ENCODE measurements at regions not wholly inside any gene's neighbourhood (a gene's known extent, or its start where the extent isn't known, plus 50 kb on each side); places are given as distances from the start of the nearest gene placed in this dataset.
A peak's percentile ranks its signal among the peaks of the same experiment; 100 is the strongest.

DNA sequence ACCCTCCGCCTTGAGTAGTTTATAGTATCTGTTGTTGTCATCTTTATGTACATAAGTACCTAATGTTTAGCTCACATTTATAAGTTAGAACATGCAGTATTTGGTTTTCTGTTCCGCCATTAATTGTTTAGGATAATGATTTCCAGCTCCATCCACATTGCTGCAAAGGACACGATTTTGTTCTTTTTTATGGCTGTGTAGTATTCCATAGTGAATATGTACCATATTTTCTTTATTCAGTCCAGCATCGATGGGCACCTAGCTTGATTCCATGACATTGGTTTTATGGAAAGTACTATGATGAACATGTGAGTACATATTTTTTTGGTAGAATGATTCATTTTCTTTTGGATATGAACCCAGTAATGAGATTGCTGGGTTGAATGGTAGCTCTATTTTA is 174.4 kb upstream of the SPRY2 start:
- intact Hi-C loops (cut with DNase I): no loop called here
- H3K27ac ChIP-seq (ENCODE audit: low read depth in 2 of 2, low read length in 2 of 2): no peak overlapping the region
- TF ChIP-seq, protein P1, sequence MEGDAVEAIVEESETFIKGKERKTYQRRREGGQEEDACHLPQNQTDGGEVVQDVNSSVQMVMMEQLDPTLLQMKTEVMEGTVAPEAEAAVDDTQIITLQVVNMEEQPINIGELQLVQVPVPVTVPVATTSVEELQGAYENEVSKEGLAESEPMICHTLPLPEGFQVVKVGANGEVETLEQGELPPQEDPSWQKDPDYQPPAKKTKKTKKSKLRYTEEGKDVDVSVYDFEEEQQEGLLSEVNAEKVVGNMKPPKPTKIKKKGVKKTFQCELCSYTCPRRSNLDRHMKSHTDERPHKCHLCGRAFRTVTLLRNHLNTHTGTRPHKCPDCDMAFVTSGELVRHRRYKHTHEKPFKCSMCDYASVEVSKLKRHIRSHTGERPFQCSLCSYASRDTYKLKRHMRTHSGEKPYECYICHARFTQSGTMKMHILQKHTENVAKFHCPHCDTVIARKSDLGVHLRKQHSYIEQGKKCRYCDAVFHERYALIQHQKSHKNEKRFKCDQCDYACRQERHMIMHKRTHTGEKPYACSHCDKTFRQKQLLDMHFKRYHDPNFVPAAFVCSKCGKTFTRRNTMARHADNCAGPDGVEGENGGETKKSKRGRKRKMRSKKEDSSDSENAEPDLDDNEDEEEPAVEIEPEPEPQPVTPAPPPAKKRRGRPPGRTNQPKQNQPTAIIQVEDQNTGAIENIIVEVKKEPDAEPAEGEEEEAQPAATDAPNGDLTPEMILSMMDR (IDR thresholded peaks at IDR 0.05; ENCODE audit: borderline replicate concordance, extremely low read depth, insufficient read depth): no peak
- no peak for DNase-seq
- H3K36me3 ChIP-seq (ENCODE audit: control insufficient read depth in 2 of 3, insufficient read depth in 3 of 3, low read length in 3 of 3): no peaks in the 10 kb centered on the region
- no peaks in the 10 kb centered on the region for H3K4me1 ChIP-seq (ENCODE audit: control insufficient read depth in 2 of 3, insufficient read depth in 2 of 3, low read depth in 1 of 3, low read length in 3 of 3)
- no peak overlapping the region for H3K4me3 ChIP-seq (ENCODE audit: low read length in 3 of 3)
- no peaks in the 10 kb centered on the region for H3K27me3 ChIP-seq (ENCODE audit: control insufficient read depth, insufficient read depth, low read length)
- H3K9ac ChIP-seq (ENCODE audit: low read length in 3 of 3): no peak overlapping the region
- no peak for FAIRE-seq
- no peaks in the 10 kb centered on the region for H3K9me3 ChIP-seq (ENCODE audit: control insufficient read depth in 2 of 3, insufficient read depth in 1 of 3, low read length in 3 of 3)

DNA sequence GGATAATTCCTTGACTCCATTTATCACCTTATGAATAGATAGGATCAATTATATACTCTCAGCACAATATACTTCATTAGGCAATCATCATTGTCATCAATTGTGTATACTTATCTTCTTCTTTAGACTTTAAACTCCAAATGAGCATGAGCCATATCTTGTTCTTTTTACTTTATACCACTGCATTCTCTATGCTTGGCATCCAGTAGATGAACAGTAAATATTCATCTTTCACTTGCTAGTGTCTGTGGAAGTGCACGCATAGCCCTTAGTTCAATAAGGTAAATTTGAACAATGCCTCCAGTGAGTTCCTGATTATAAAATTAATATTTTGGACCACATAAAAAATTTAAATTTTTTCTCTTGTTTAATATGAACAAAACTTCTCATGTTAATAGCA is 172.3 kb upstream of the SPRY2 start:
- Histone ChIP-seq H3K27me3 (ENCODE audit: control insufficient read depth, insufficient read depth, low read length) (no peaks in the 10 kb centered on the region), H3K9me3 (ENCODE audit: control insufficient read depth in 2 of 3, insufficient read depth in 1 of 3, low read length in 3 of 3) (no peaks in the 10 kb centered on the region), H3K36me3 (ENCODE audit: control insufficient read depth in 2 of 3, insufficient read depth in 3 of 3, low read length in 3 of 3) (no peaks in the 10 kb centered on the region), H3K4me1 (ENCODE audit: control insufficient read depth in 2 of 3, insufficient read depth in 2 of 3, low read depth in 1 of 3, low read length in 3 of 3) (no peaks in the 10 kb centered on the region), H3K27ac (ENCODE audit: low read depth in 2 of 2, low read length in 2 of 2) (no peak overlapping the region), H3K9ac (ENCODE audit: low read length in 3 of 3) (no peak overlapping the region), H3K4me3 (ENCODE audit: low read length in 3 of 3) (no peak overlapping the region)
- DNase-seq (no peak), FAIRE-seq (no peak)
- intact Hi-C loops (cut with DNase I): no loop called here
- TF ChIP-seq, protein P1 (IDR thresholded peaks at IDR 0.05; ENCODE audit: borderline replicate concordance, extremely low read depth, insufficient read depth): no peak

DNA sequence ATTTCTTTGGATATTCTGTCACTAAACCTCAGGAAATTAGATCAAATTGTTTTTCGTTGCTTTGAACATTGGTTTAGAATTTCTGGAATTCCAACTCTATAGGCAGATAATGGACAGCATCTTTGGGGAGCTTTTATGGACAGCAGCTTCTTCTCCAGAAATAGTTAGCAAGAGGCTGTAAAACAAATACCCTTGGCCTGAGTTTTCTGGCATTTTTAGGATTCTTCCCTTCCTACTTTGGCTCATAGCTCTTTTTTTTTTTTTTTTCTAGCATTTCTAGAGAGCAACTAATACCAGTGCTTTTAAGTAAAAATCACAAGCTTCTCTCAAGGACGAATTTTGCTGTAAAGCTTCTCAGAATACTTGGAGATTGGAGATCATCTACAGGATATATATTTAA is 169.8 kb upstream of the SPRY2 start:
- peak in 1 of 5 donors; percentile 21 for DNase-seq
- TF ChIP-seq, protein P1 (IDR thresholded peaks at IDR 0.05; ENCODE audit: borderline replicate concordance, extremely low read depth, insufficient read depth): no peak
- peaks cover 0 to 2% (median 0%) of the 10 kb centered on the region in 3 donors for H3K9me3 ChIP-seq (ENCODE audit: control insufficient read depth in 2 of 3, insufficient read depth in 1 of 3, low read length in 3 of 3)
- H3K27me3 ChIP-seq (ENCODE audit: control insufficient read depth, insufficient read depth, low read length): no peaks in the 10 kb centered on the region
- H3K4me1 ChIP-seq (ENCODE audit: control insufficient read depth in 2 of 3, insufficient read depth in 2 of 3, low read depth in 1 of 3, low read length in 3 of 3): no peaks in the 10 kb centered on the region
- H3K4me3 ChIP-seq (ENCODE audit: low read length in 3 of 3): no peak overlapping the region
- no peaks in the 10 kb centered on the region for H3K36me3 ChIP-seq (ENCODE audit: control insufficient read depth in 2 of 3, insufficient read depth in 3 of 3, low read length in 3 of 3)
- H3K9ac ChIP-seq (ENCODE audit: low read length in 3 of 3): no peak overlapping the region
- intact Hi-C loops (cut with DNase I): no loop called here
- no peak overlapping the region for H3K27ac ChIP-seq (ENCODE audit: low read depth in 2 of 2, low read length in 2 of 2)
- FAIRE-seq: no peak

DNA sequence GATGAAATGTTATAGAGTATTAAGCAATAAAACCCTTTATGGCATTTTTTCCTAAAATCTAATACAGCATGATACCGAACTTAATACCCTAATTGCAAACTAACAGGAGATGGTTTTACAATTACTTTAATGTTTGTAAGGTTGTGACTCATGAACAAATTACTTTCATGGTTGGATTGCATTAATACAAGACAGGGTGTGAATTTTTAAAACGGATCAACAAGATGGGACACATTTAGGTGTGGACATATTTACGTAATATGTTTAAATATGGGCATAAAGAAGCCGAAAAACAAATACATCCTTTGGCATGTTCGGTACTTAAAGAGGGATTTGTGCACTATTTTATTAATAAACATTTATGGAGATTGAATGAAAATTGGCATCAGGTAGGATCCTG is 168.3 kb upstream of the SPRY2 start:
- Histone ChIP-seq H3K9me3 (ENCODE audit: control insufficient read depth in 2 of 3, insufficient read depth in 1 of 3, low read length in 3 of 3) (peaks cover 0 to 9% (median 0%) of the 10 kb centered on the region in 3 donors), H3K4me1 (ENCODE audit: control insufficient read depth in 2 of 3, insufficient read depth in 2 of 3, low read depth in 1 of 3, low read length in 3 of 3) (no peaks in the 10 kb centered on the region), H3K27me3 (ENCODE audit: control insufficient read depth, insufficient read depth, low read length) (no peaks in the 10 kb centered on the region), H3K36me3 (ENCODE audit: control insufficient read depth in 2 of 3, insufficient read depth in 3 of 3, low read length in 3 of 3) (no peaks in the 10 kb centered on the region), H3K4me3 (ENCODE audit: low read length in 3 of 3) (no peak overlapping the region), H3K27ac (ENCODE audit: low read depth in 2 of 2, low read length in 2 of 2) (no peak overlapping the region), H3K9ac (ENCODE audit: low read length in 3 of 3) (no peak overlapping the region)
- TF ChIP-seq, protein P1 (IDR thresholded peaks at IDR 0.05; ENCODE audit: borderline replicate concordance, extremely low read depth, insufficient read depth): no peak
- FAIRE-seq (no peak), DNase-seq (no peak)
- intact Hi-C loops (cut with DNase I): no loop called here
